Sigmoid colon (tissue), 4 donors: ENCODE measurements at regions not wholly inside any gene's neighbourhood (a gene's known extent, or its start where the extent isn't known, plus 50 kb on each side); places are given as distances from the start of the nearest gene placed in this dataset.

ENCODE experiments used
- EP300 ChIP-seq, 4 donors: sonication (generic); formaldehyde crosslinking; IDR thresholded peaks; one replicate each; pipeline ENCODE4 v1.6.1; 2017; ENCODE audit warnings: antibody characterized with exemption in 4 of 4
- POLR2A ChIP-seq, 2 donors: fragments of 450-650 bp; IDR thresholded peaks; one replicate each; pipeline ENCODE4 v1.6.1; 2016; ENCODE audit warnings: antibody characterized with exemption in 2 of 2, mild to moderate bottlenecking in 2 of 2, moderate library complexity in 2 of 2
- POLR2AphosphoS5 ChIP-seq, 4 donors: sonication (generic); formaldehyde crosslinking; IDR thresholded peaks; one replicate each; pipeline ENCODE4 v1.6.1; 2017; ENCODE audit warnings: antibody characterized with exemption in 4 of 4
- TF ChIP-seq, protein P1 (sequence below), 4 experiments: fragments of 450-650 bp in 3 of 4; fragments of 200-600 bp in 1 of 4; IDR thresholded peaks; one replicate each; pipeline ENCODE4 v1.5.1; 2016 to 2019; ENCODE audit warnings: antibody characterized with exemption in 4 of 4, mild to moderate bottlenecking in 3 of 4, moderate library complexity in 2 of 4

DNA sequence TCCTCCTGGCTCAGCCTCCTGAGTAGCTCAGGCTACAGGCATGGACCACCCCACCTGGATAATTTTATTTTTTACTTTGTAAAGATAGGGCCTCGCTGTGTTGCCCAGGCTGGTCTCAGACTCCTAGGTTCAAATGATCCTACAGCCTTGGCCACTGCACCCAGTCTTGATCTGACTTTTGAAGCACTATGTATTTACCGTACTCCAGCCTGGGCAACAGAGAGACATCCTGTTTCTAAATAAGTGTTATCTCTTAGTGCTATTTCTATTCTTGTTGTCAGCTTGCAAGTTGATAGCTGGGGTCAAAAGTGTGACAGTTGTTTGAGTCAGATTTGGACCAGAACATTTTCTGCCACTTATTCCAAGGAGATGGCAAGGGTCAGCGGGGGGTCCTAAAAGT lies 486.4 kb downstream of the NPIPA7 start:
- TF ChIP-seq, protein P1, sequence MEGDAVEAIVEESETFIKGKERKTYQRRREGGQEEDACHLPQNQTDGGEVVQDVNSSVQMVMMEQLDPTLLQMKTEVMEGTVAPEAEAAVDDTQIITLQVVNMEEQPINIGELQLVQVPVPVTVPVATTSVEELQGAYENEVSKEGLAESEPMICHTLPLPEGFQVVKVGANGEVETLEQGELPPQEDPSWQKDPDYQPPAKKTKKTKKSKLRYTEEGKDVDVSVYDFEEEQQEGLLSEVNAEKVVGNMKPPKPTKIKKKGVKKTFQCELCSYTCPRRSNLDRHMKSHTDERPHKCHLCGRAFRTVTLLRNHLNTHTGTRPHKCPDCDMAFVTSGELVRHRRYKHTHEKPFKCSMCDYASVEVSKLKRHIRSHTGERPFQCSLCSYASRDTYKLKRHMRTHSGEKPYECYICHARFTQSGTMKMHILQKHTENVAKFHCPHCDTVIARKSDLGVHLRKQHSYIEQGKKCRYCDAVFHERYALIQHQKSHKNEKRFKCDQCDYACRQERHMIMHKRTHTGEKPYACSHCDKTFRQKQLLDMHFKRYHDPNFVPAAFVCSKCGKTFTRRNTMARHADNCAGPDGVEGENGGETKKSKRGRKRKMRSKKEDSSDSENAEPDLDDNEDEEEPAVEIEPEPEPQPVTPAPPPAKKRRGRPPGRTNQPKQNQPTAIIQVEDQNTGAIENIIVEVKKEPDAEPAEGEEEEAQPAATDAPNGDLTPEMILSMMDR (IDR thresholded peaks at IDR 0.05), result no peak
- TF ChIP-seq POLR2A (IDR thresholded peaks at IDR 0.05) (no peak), POLR2AphosphoS5 (IDR thresholded peaks at IDR 0.05) (no peak), EP300 (IDR thresholded peaks at IDR 0.05) (no peak)
